Muscle layer of duodenum (tissue), 2 donors: ENCODE measurements at regions not wholly inside any gene's neighbourhood (a gene's known extent, or its start where the extent isn't known, plus 50 kb on each side); places are given as distances from the start of the nearest gene placed in this dataset.

Experiments used
- H3K27ac ChIP-seq: one replicate; pipeline ENCODE4 v1.7.0; 2013; ENCODE audit warnings: mild to moderate bottlenecking, low read length
- H3K27me3 ChIP-seq: one replicate; pipeline ENCODE4 v1.7.0; 2013; ENCODE audit warnings: low read depth, mild to moderate bottlenecking, control low read depth, low read length
- H3K36me3 ChIP-seq, 2 donors: one replicate each; pipeline ENCODE4 v1.7.0; 2013; ENCODE audit warnings: low read length in 2 of 2, control low read depth in 1 of 2, mild to moderate bottlenecking in 1 of 2; ENCODE audit not compliant: insufficient read depth in 2 of 2, control insufficient read depth in 1 of 2
- H3K4me1 ChIP-seq, 2 donors: one replicate each; pipeline ENCODE4 v1.7.0; 2013; ENCODE audit warnings: low read length in 2 of 2, mild to moderate bottlenecking in 2 of 2, control low read depth in 1 of 2, moderate library complexity in 1 of 2; ENCODE audit not compliant: insufficient read depth in 2 of 2, control insufficient read depth in 1 of 2
- H3K4me3 ChIP-seq, 2 donors: one replicate each; pipeline ENCODE4 v1.7.0; 2013; ENCODE audit warnings: low read length in 2 of 2, low read depth in 1 of 2, mild to moderate bottlenecking in 1 of 2
- H3K9me3 ChIP-seq, 2 donors: one replicate each; pipeline ENCODE4 v1.7.0; 2013; ENCODE audit warnings: low read length in 2 of 2, control low read depth in 1 of 2, mild to moderate bottlenecking in 1 of 2; ENCODE audit not compliant: control insufficient read depth in 1 of 2
- donor health status: healthy.

GRCh38 chr19:29467824-29468401 lies 57.9 kb upstream of the VSTM2B start:
- no peaks in the 10 kb centered on the region for H3K4me1 ChIP-seq
- no peak overlapping the region for H3K4me3 ChIP-seq

GRCh38 chr19:29475469-29475868 lies 50.3 kb upstream of the VSTM2B start:
- H3K4me1 ChIP-seq, result no peaks in the 10 kb centered on the region
- no peak overlapping the region for H3K27ac ChIP-seq
- H3K9me3 ChIP-seq, result no peaks in the 10 kb centered on the region
- H3K36me3 ChIP-seq, result no peaks in the 10 kb centered on the region
- no peaks in the 10 kb centered on the region for H3K27me3 ChIP-seq
- no peak overlapping the region for H3K4me3 ChIP-seq

More at GRCh38 chr19:29467824-29468401, 57.9 kb upstream of the VSTM2B start:
- peaks cover 6 to 7% of the 10 kb centered on the region in 2 donors for H3K9me3 ChIP-seq
- H3K27ac ChIP-seq, result no peak overlapping the region
- no peaks in the 10 kb centered on the region for H3K36me3 ChIP-seq
- no peaks in the 10 kb centered on the region for H3K27me3 ChIP-seq
